Tibial artery (tissue), 4 donors: ENCODE measurements at regions not wholly inside any gene's neighbourhood (a gene's known extent, or its start where the extent isn't known, plus 50 kb on each side); places are given as distances from the start of the nearest gene placed in this dataset.

ENCODE experiments used
- DNase-seq, 2 donors: peaks; one replicate each; pipeline ENCODE4 v3.0.0-alpha.2; 2019
- H3K27ac ChIP-seq, 2 donors: fragments of 200-600 bp; sonication (generic) in 1 of 2; 1 replicate in 1 of 2; 2 replicates in 1 of 2; pipeline ENCODE4 v1.5.1; 2018 to 2019; ENCODE audit warnings: mild to moderate bottlenecking in 1 of 2
- H3K27me3 ChIP-seq, 2 donors: fragments of 200-600 bp; sonication (generic) in 1 of 2; one replicate each; pipeline versions ENCODE4 v1.5.1 to v1.6.0; 2016 to 2019
- H3K36me3 ChIP-seq, 3 donors: fragments of 200-600 bp; sonication (generic) in 2 of 3; one replicate each; pipeline ENCODE4 v1.5.1; 2016 to 2019; ENCODE audit warnings: mild to moderate bottlenecking in 2 of 3
- H3K4me1 ChIP-seq, 4 donors: fragments of 200-600 bp; sonication (generic) in 2 of 4; 1 replicate in 3 of 4; 2 replicates in 1 of 4; pipeline ENCODE4 v1.5.1; 2016 to 2019
- H3K4me3 ChIP-seq, 2 donors: fragments of 200-600 bp; sonication (generic) in 1 of 2; 1 replicate in 1 of 2; 2 replicates in 1 of 2; pipeline ENCODE4 v1.5.1; 2018 to 2019; ENCODE audit warnings: mild to moderate bottlenecking in 2 of 2
- H3K9me3 ChIP-seq, 3 donors: fragments of 200-600 bp; sonication (generic) in 1 of 3; one replicate each; pipeline ENCODE4 v1.5.1; 2016 to 2019
- CTCF ChIP-seq, 2 experiments: fragments of 200-600 bp in 1 of 2; fragments of 450-650 bp in 1 of 2; IDR thresholded peaks; one replicate each; pipeline ENCODE4 v1.5.1; 2017 to 2019; ENCODE audit warnings: antibody characterized with exemption in 2 of 2, mild to moderate bottlenecking in 1 of 2, moderate library complexity in 1 of 2
- intact Hi-C: fragments of 100-400 bp; cut with DNase I; formaldehyde crosslinking; loops from one replicate; pipeline ENCODE4 v1.15.0; 2023; ENCODE audit warnings: low total_unique reads

- H3K36me3 ChIP-seq, result no peaks in the 10 kb centered on the region
- H3K27ac ChIP-seq, result no peak overlapping the region
- no peaks in the 10 kb centered on the region for H3K9me3 ChIP-seq
- no peaks in the 10 kb centered on the region for H3K4me1 ChIP-seq
- no peak for TF ChIP-seq CTCF (IDR thresholded peaks at IDR 0.05)
- intact Hi-C loops, result no loop called here
- DNase-seq, result no peak
- no peak overlapping the region for H3K4me3 ChIP-seq
- no peaks in the 10 kb centered on the region for H3K27me3 ChIP-seq
Observed at GRCh38 chr3:146757759-146758158, 152.6 kb upstream of the PLSCR5 start.

- Histone ChIP-seq H3K4me3 (no peak overlapping the region), H3K4me1 (peaks cover 0 to 6% (median 0%) of the 10 kb centered on the region in 4 donors), H3K9me3 (no peaks in the 10 kb centered on the region), H3K27ac (no peak overlapping the region), H3K36me3 (no peaks in the 10 kb centered on the region), H3K27me3 (no peaks in the 10 kb centered on the region)
- DNase-seq, result no peak
- intact Hi-C loops, result no loop called here
- TF ChIP-seq CTCF (IDR thresholded peaks at IDR 0.05), result no peak
Observed at GRCh38 chr3:146750196-146750595, 145.1 kb upstream of the PLSCR5 start.

GRCh38 chr3:146747928-146748327, 142.8 kb upstream of the PLSCR5 start:
- H3K27me3 ChIP-seq, result no peaks in the 10 kb centered on the region
- intact Hi-C loops, result no loop called here
- H3K9me3 ChIP-seq, result no peaks in the 10 kb centered on the region
- peaks cover 0 to 6% (median 0%) of the 10 kb centered on the region in 4 donors for H3K4me1 ChIP-seq
- H3K4me3 ChIP-seq, result no peak overlapping the region
- no peak overlapping the region for H3K27ac ChIP-seq
- H3K36me3 ChIP-seq, result no peaks in the 10 kb centered on the region
- TF ChIP-seq CTCF (IDR thresholded peaks at IDR 0.05), result peak in 1 of 2 experiments; percentile 29
- no peak for DNase-seq

- Histone ChIP-seq H3K9me3 (no peaks in the 10 kb centered on the region), H3K36me3 (no peaks in the 10 kb centered on the region), H3K27ac (no peak overlapping the region), H3K27me3 (no peaks in the 10 kb centered on the region), H3K4me1 (peaks cover 0 to 6% (median 0%) of the 10 kb centered on the region in 4 donors), H3K4me3 (no peak overlapping the region)
- no peak for DNase-seq
- TF ChIP-seq CTCF (IDR thresholded peaks at IDR 0.05), result no peak
- intact Hi-C loops, result no loop called here
Observed at GRCh38 chr3:146747051-146747450, 141.9 kb upstream of the PLSCR5 start.

- no peak overlapping the region for H3K4me3 ChIP-seq
- TF ChIP-seq CTCF (IDR thresholded peaks at IDR 0.05), result no peak
- H3K36me3 ChIP-seq, result no peaks in the 10 kb centered on the region
- no peaks in the 10 kb centered on the region for H3K9me3 ChIP-seq
- H3K27ac ChIP-seq, result no peak overlapping the region
- H3K4me1 ChIP-seq, result peaks cover 0 to 6% (median 0%) of the 10 kb centered on the region in 4 donors
- DNase-seq, result no peak
- no peaks in the 10 kb centered on the region for H3K27me3 ChIP-seq
- intact Hi-C loops, result no loop called here
Observed at GRCh38 chr3:146746190-146746589, 141.0 kb upstream of the PLSCR5 start.

- no peak for TF ChIP-seq CTCF (IDR thresholded peaks at IDR 0.05)
- no peaks in the 10 kb centered on the region for H3K4me1 ChIP-seq
- H3K4me3 ChIP-seq, result no peak overlapping the region
- H3K27me3 ChIP-seq, result no peaks in the 10 kb centered on the region
- intact Hi-C loops, result no loop called here
- DNase-seq, result no peak
- no peaks in the 10 kb centered on the region for H3K9me3 ChIP-seq
- no peak overlapping the region for H3K27ac ChIP-seq
- no peaks in the 10 kb centered on the region for H3K36me3 ChIP-seq
Observed at GRCh38 chr3:146739203-146739671, 134.1 kb upstream of the PLSCR5 start.
